Ovary (tissue), 3 donors: ENCODE measurements at regions not wholly inside any gene's neighbourhood (a gene's known extent, or its start where the extent isn't known, plus 50 kb on each side); places are given as distances from the start of the nearest gene placed in this dataset.

Source experiments
- CTCF ChIP-seq, 3 donors: fragments of 450-650 bp in 2 of 3; fragments of 200-600 bp in 1 of 3; IDR thresholded peaks; one replicate each; pipeline versions ENCODE4 v1.5.1 to v1.8.0; 2016 to 2022; ENCODE audit warnings: antibody characterized with exemption in 3 of 3, mild to moderate bottlenecking in 1 of 3
- EP300 ChIP-seq: sonication (generic); formaldehyde crosslinking; IDR thresholded peaks from one replicate; pipeline ENCODE4 v1.6.1; 2017; ENCODE audit warnings: antibody characterized with exemption
- POLR2A ChIP-seq: fragments of 450-650 bp; IDR thresholded peaks from one replicate; pipeline ENCODE4 v1.6.1; 2017; ENCODE audit warnings: antibody characterized with exemption, mild to moderate bottlenecking, moderate library complexity
- donor health status: DM: no; HTN: no; CAD: no.

- TF ChIP-seq EP300 (no peak), POLR2A (no peak), CTCF (IDR thresholded peaks at IDR 0.05) (no peak)
Observed at GRCh38 chr12:18908191-18908590, 170.3 kb downstream of the CAPZA3 start.
